ENCODE measurements at regions not wholly inside any gene's neighbourhood (a gene's known extent, or its start where the extent isn't known, plus 50 kb on each side); places are given as distances from the start of the nearest gene placed in this dataset.
A peak's percentile ranks its signal among the peaks of the same experiment; 100 is the strongest.

DNA sequence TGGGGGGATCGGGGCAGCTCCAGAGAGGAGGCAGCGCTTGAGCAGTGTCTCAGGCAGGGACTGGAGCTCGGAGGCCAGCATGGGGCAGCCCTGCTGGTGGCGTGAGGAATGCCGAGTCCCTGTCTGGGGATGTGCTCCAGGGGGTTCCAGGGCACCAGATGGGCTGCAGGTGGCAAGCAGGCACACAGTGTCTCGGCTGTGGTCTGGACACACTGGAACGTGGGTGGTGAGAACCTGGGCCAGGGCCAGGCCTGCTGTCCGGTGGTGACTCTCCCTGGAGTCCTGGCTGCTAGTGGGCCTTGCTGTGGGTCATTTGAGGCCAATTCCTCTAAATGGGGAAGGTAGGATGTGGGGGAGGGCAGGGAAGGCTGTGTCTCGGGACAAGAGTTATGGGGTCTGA, 199.4 kb upstream of the RTL1 start:
- H3K36me3 ChIP-seq (ENCODE audit: control insufficient read depth in 1 of 2, insufficient read depth in 2 of 2, low read depth in 1 of 2, low read length in 2 of 2): no peaks in the 10 kb centered on the region
- H3K79me1 ChIP-seq (replicated peaks; ENCODE audit: low read length, poor library complexity, severe bottlenecking): no peaks in the 10 kb centered on the region
- H3K4me2 ChIP-seq (ENCODE audit: low read length, poor library complexity, severe bottlenecking): no peak overlapping the region
- peak overlapping the region; percentile 15 for H3K27ac ChIP-seq (ENCODE audit: low read length, poor library complexity, severe bottlenecking)
- no peak overlapping the region for H3K18ac ChIP-seq (ENCODE audit: low read depth in 1 of 2, low read length in 2 of 2)
- DNase-seq: no peak
- no peak overlapping the region for H2BK15ac ChIP-seq (ENCODE audit: low read depth, poor library complexity, severe bottlenecking)
- H3K14ac ChIP-seq (ENCODE audit: low read length in 2 of 2): no peak overlapping the region
- no peak overlapping the region for H3K23ac ChIP-seq (ENCODE audit: low read length in 2 of 2)
- no peak overlapping the region for H2BK120ac ChIP-seq (ENCODE audit: low read depth, low read length)
- peak overlapping the region; percentile 44 for H2AK5ac ChIP-seq (ENCODE audit: low read length, severe bottlenecking)
- H3K4ac ChIP-seq (ENCODE audit: low read depth in 1 of 2, low read length in 2 of 2): no peak overlapping the region
- no peak overlapping the region for H3K9ac ChIP-seq (ENCODE audit: low read length)
- H4K91ac ChIP-seq (ENCODE audit: low read length): no peak overlapping the region
- peaks cover 25% of the 10 kb centered on the region for H3K4me1 ChIP-seq (ENCODE audit: control insufficient read depth, insufficient read depth, low read depth, low read length)
- no peak overlapping the region for H2AFZ ChIP-seq (ENCODE audit: low read depth, low read length)
- H4K8ac ChIP-seq (ENCODE audit: low read length): no peak overlapping the region
- WGBS: 83% methylated on average over 9 of the region's 9 CpGs
- H3K27me3 ChIP-seq (ENCODE audit: control insufficient read depth in 1 of 2, insufficient read depth in 1 of 2, low read length in 2 of 2): peaks cover 0 to 4% of the 10 kb centered on the region in 2 experiments
- H3K9me3 ChIP-seq (ENCODE audit: control insufficient read depth, low read length): peaks cover 16% of the 10 kb centered on the region
- H3K4me3 ChIP-seq (ENCODE audit: insufficient read depth in 1 of 2, low read depth in 1 of 2, low read length in 2 of 2): no peak overlapping the region
- no peak overlapping the region for H2BK12ac ChIP-seq (ENCODE audit: low read length in 2 of 2)
- peak overlapping the region; percentile 25 for H2BK5ac ChIP-seq (ENCODE audit: low read depth, low read length, poor library complexity, severe bottlenecking)

DNA sequence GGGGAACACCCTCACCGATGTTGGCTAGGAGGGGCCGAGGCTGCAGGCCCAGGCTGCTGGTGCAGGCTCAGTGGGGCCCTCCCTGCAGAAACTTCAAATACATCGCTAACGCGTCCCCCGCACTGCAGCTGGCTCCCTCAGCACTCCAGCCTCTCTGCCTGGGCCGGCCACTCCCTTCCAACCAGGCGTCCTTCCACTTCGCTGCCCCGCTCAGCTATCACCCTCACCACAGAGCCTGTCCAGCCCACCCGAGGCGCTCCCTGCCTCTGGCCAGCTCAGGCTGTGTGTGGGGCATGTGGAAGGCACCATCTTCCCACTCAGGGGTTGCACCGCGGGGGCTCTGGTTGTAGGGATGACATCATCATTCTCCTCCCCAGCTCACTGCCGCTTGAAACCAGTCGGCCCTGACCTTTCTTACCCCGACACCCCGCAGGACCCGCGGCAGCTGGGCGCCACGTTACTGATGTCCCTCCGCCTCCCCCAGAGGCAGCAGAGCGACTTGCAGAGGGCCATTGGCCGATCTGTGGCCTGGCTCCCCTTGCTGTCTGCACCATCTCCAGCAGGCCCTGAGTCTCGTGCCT, 199.9 kb upstream of the RTL1 start:
- Histone ChIP-seq H3K36me3 (ENCODE audit: control insufficient read depth in 1 of 2, insufficient read depth in 2 of 2, low read depth in 1 of 2, low read length in 2 of 2) (no peaks in the 10 kb centered on the region), H3K4me1 (ENCODE audit: control insufficient read depth, insufficient read depth, low read depth, low read length) (peaks cover 25% of the 10 kb centered on the region), H2AK5ac (ENCODE audit: low read length, severe bottlenecking) (peak overlapping the region; percentile 59), H2BK15ac (ENCODE audit: low read depth, poor library complexity, severe bottlenecking) (no peak overlapping the region), H2BK12ac (ENCODE audit: low read length in 2 of 2) (no peak overlapping the region), H3K27me3 (ENCODE audit: control insufficient read depth in 1 of 2, insufficient read depth in 1 of 2, low read length in 2 of 2) (peaks cover 0 to 4% of the 10 kb centered on the region in 2 experiments), H3K27ac (ENCODE audit: low read length, poor library complexity, severe bottlenecking) (peak overlapping the region; percentile 29), H3K18ac (ENCODE audit: low read depth in 1 of 2, low read length in 2 of 2) (no peak overlapping the region), H2BK5ac (ENCODE audit: low read depth, low read length, poor library complexity, severe bottlenecking) (no peak overlapping the region), H3K4ac (ENCODE audit: low read depth in 1 of 2, low read length in 2 of 2) (no peak overlapping the region), H4K8ac (ENCODE audit: low read length) (no peak overlapping the region), H3K14ac (ENCODE audit: low read length in 2 of 2) (no peak overlapping the region), H3K79me1 (replicated peaks; ENCODE audit: low read length, poor library complexity, severe bottlenecking) (no peaks in the 10 kb centered on the region), H3K4me2 (ENCODE audit: low read length, poor library complexity, severe bottlenecking) (no peak overlapping the region), H3K4me3 (ENCODE audit: insufficient read depth in 1 of 2, low read depth in 1 of 2, low read length in 2 of 2) (no peak overlapping the region), H2BK120ac (ENCODE audit: low read depth, low read length) (no peak overlapping the region), H4K91ac (ENCODE audit: low read length) (no peak overlapping the region), H3K23ac (ENCODE audit: low read length in 2 of 2) (no peak overlapping the region), H2AFZ (ENCODE audit: low read depth, low read length) (no peak overlapping the region), H3K9me3 (ENCODE audit: control insufficient read depth, low read length) (peaks cover 16% of the 10 kb centered on the region), H3K9ac (ENCODE audit: low read length) (no peak overlapping the region)
- no peak for DNase-seq
- WGBS: 85% methylated on average over 25 of the region's 26 CpGs

DNA sequence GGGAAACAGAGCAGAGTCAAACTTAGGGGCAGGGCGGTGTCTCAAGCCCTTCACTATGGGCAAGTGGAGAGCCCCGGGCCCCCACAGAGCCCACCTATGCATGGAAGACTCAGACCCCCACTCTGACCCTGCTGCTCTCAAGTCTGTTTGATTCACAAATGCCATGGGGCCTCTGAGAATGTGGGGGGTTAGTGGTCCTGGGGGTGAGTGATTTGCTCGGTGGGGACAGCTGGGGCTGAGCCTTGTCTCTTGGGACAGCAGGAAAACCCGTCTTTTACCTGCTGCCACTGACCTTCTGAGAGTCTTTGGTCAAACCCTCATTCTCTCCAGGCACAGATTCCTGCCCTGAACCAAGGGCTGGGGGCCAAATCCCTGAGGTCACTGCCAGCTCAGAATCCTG, 201.0 kb upstream of the RTL1 start:
- no peak overlapping the region for H3K23ac ChIP-seq (ENCODE audit: low read length in 2 of 2)
- 86% methylated on average over 4 of the region's 4 CpGs for WGBS

DNA sequence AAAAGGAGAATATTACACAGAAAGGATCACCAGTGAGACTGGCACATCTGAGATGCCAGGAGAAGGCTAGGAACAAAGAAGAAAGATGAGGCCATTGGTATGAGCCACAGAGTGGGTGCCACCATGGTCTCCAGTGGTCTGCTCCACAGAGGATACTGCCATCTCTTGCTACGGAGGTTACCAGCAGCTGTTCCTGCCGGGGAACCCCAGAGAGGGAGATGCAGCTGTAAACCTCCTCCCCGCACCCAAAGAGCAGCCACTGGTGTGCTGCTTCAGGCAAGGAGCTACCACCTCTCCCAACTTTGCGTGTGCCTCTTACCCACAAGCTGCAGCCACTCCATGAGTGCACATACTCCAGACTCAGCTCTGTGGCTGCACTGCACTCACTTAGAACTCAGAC, 201.5 kb upstream of the RTL1 start:
- Histone ChIP-seq H3K9me3 (ENCODE audit: control insufficient read depth, low read length) (peaks cover 9% of the 10 kb centered on the region), H3K9ac (ENCODE audit: low read length) (no peak overlapping the region), H3K27ac (ENCODE audit: low read length, poor library complexity, severe bottlenecking) (no peak overlapping the region), H4K91ac (ENCODE audit: low read length) (no peak overlapping the region), H3K4me3 (ENCODE audit: insufficient read depth in 1 of 2, low read depth in 1 of 2, low read length in 2 of 2) (no peak overlapping the region), H3K4ac (ENCODE audit: low read depth in 1 of 2, low read length in 2 of 2) (no peak overlapping the region), H2AK5ac (ENCODE audit: low read length, severe bottlenecking) (no peak overlapping the region), H3K23ac (ENCODE audit: low read length in 2 of 2) (no peak overlapping the region), H3K36me3 (ENCODE audit: control insufficient read depth in 1 of 2, insufficient read depth in 2 of 2, low read depth in 1 of 2, low read length in 2 of 2) (no peaks in the 10 kb centered on the region), H4K8ac (ENCODE audit: low read length) (no peak overlapping the region), H3K14ac (ENCODE audit: low read length in 2 of 2) (no peak overlapping the region), H2BK120ac (ENCODE audit: low read depth, low read length) (no peak overlapping the region), H2BK15ac (ENCODE audit: low read depth, poor library complexity, severe bottlenecking) (no peak overlapping the region), H2AFZ (ENCODE audit: low read depth, low read length) (no peak overlapping the region), H3K18ac (ENCODE audit: low read depth in 1 of 2, low read length in 2 of 2) (no peak overlapping the region), H3K27me3 (ENCODE audit: control insufficient read depth in 1 of 2, insufficient read depth in 1 of 2, low read length in 2 of 2) (no peaks in the 10 kb centered on the region), H3K4me2 (ENCODE audit: low read length, poor library complexity, severe bottlenecking) (no peak overlapping the region), H2BK5ac (ENCODE audit: low read depth, low read length, poor library complexity, severe bottlenecking) (no peak overlapping the region), H2BK12ac (ENCODE audit: low read length in 2 of 2) (no peak overlapping the region), H3K4me1 (ENCODE audit: control insufficient read depth, insufficient read depth, low read depth, low read length) (peaks cover 25% of the 10 kb centered on the region), H3K79me1 (replicated peaks; ENCODE audit: low read length, poor library complexity, severe bottlenecking) (no peaks in the 10 kb centered on the region)
- WGBS: 92% methylated on average over 4 of the region's 4 CpGs
- DNase-seq: no peak

More for the DNA sequence above, 201.0 kb upstream of the RTL1 start:
- Histone ChIP-seq H3K36me3 (ENCODE audit: control insufficient read depth in 1 of 2, insufficient read depth in 2 of 2, low read depth in 1 of 2, low read length in 2 of 2) (no peaks in the 10 kb centered on the region), H4K91ac (ENCODE audit: low read length) (no peak overlapping the region), H3K4me2 (ENCODE audit: low read length, poor library complexity, severe bottlenecking) (no peak overlapping the region), H3K4me1 (ENCODE audit: control insufficient read depth, insufficient read depth, low read depth, low read length) (peaks cover 25% of the 10 kb centered on the region), H2BK5ac (ENCODE audit: low read depth, low read length, poor library complexity, severe bottlenecking) (no peak overlapping the region), H3K27me3 (ENCODE audit: control insufficient read depth in 1 of 2, insufficient read depth in 1 of 2, low read length in 2 of 2) (no peaks in the 10 kb centered on the region), H3K18ac (ENCODE audit: low read depth in 1 of 2, low read length in 2 of 2) (no peak overlapping the region), H2AK5ac (ENCODE audit: low read length, severe bottlenecking) (no peak overlapping the region), H4K8ac (ENCODE audit: low read length) (no peak overlapping the region), H3K79me1 (replicated peaks; ENCODE audit: low read length, poor library complexity, severe bottlenecking) (no peaks in the 10 kb centered on the region), H3K4ac (ENCODE audit: low read depth in 1 of 2, low read length in 2 of 2) (no peak overlapping the region), H3K9ac (ENCODE audit: low read length) (no peak overlapping the region), H3K4me3 (ENCODE audit: insufficient read depth in 1 of 2, low read depth in 1 of 2, low read length in 2 of 2) (no peak overlapping the region), H2BK120ac (ENCODE audit: low read depth, low read length) (no peak overlapping the region), H3K27ac (ENCODE audit: low read length, poor library complexity, severe bottlenecking) (no peak overlapping the region), H2AFZ (ENCODE audit: low read depth, low read length) (no peak overlapping the region), H2BK15ac (ENCODE audit: low read depth, poor library complexity, severe bottlenecking) (no peak overlapping the region), H2BK12ac (ENCODE audit: low read length in 2 of 2) (no peak overlapping the region), H3K14ac (ENCODE audit: low read length in 2 of 2) (no peak overlapping the region), H3K9me3 (ENCODE audit: control insufficient read depth, low read length) (peaks cover 14% of the 10 kb centered on the region)
- no peak for DNase-seq
